Heart left ventricle (tissue), 13 donors: ENCODE measurements at regions not wholly inside any gene's neighbourhood (a gene's known extent, or its start where the extent isn't known, plus 50 kb on each side); places are given as distances from the start of the nearest gene placed in this dataset.

Experiments used
- CTCF ChIP-seq, 12 donors: fragments of 200-600 bp; sonication (generic) in 4 of 12; IDR thresholded peaks; one replicate each; pipeline versions ENCODE4 v1.5.0 to v1.8.0; 2018 to 2022; ENCODE audit warnings: antibody characterized with exemption in 12 of 12, mild to moderate bottlenecking in 5 of 12
- POLR2A ChIP-seq, 2 donors: fragments of 450-650 bp; IDR thresholded peaks; one replicate each; pipeline ENCODE4 v1.6.1; 2017; ENCODE audit warnings: antibody characterized with exemption in 2 of 2, mild to moderate bottlenecking in 2 of 2, moderate library complexity in 2 of 2
- donor health status: ischemic (EF 13 %, LVEDD 7.1; RV severe dilation, severe dysfunction).
- donor health status: DM: no; HTN: yes; CAD: no.
- donor health status: DM: no; HTN: no; CAD: no.
- donor health status: ischemic (EF 25% LVEDD 6.9; RV normal size, moderate dysfunction).
- donor health status: ischemic (EF 25% LVEDD 5.7; RV mildly dilated, moderate dysfunction).
- donor health status: ischemic (EF 35%, LVEDD 5.7; RV mildly dilated, moderate dysfunction).
- donor health status: nonischemic (EF 11% LVEDD 7.7; RV severe dilation, severe dysfunction).
- donor health status: DM: yes; HTN: yes; CAD: no.
- donor health status: PGD.
- donor health status: ischemic (EF 29% LVEDD 5.4; RV normal size, mild dysfunction).
- donor health status: nonischemic (EF 23%, LVEDD 6.1; RV moderate dilation, normal function).

GRCh38 chr10:63884426-63884825 lies 363.2 kb downstream of the REEP3 start:
- TF ChIP-seq CTCF (IDR thresholded peaks at IDR 0.05), result no peak
- no peak for TF ChIP-seq POLR2A (IDR thresholded peaks at IDR 0.05)
